Epithelial cell of esophagus (primary cell): ENCODE measurements at regions not wholly inside any gene's neighbourhood (a gene's known extent, or its start where the extent isn't known, plus 50 kb on each side); places are given as distances from the start of the nearest gene placed in this dataset.
"Not testable (repeated sequence)": the region's sequence is repeated elsewhere in the genome, so short reads cannot be mapped to it uniquely, and the experiment has no call there.

ENCODE experiments used
- DNase-seq: peaks from one replicate; pipeline ENCODE4 v3.0.0; 2010; ENCODE audit warnings: low read depth
- H3K4me3 ChIP-seq: 2 replicates; pipeline ENCODE4 v1.5.1; 2011; ENCODE audit warnings: mild to moderate bottlenecking, low read length, control low read depth
- TF ChIP-seq, protein P1 (sequence below): IDR thresholded peaks from 2 replicates; pipeline ENCODE4 v1.5.1; 2011; ENCODE audit warnings: low read depth, mild to moderate bottlenecking, low read length, control low read depth, inconsistent platforms; ENCODE audit not compliant: insufficient read depth; ENCODE audit errors: missing control alignments

DNA sequence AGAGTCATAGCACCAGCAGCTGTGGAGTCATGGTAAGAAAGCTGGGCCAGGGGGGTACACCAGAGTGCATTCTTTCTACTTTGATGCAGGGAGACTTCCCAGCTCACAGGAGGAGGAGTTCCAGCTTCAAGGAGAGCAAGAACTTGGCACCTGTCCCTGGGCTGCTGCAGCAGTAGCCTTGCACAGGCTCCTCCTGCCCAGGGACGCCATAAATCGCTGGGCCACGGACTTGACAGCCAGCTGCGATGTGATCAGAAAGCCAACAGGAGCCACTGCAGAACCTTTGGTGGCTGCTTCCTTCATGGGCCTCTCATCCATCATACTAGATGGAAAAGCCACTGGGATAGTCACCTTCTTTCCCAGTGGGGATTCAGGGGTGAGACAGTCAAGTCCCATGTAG lies 234.7 kb downstream of the NMUR2 start:
- TF ChIP-seq, protein P1, sequence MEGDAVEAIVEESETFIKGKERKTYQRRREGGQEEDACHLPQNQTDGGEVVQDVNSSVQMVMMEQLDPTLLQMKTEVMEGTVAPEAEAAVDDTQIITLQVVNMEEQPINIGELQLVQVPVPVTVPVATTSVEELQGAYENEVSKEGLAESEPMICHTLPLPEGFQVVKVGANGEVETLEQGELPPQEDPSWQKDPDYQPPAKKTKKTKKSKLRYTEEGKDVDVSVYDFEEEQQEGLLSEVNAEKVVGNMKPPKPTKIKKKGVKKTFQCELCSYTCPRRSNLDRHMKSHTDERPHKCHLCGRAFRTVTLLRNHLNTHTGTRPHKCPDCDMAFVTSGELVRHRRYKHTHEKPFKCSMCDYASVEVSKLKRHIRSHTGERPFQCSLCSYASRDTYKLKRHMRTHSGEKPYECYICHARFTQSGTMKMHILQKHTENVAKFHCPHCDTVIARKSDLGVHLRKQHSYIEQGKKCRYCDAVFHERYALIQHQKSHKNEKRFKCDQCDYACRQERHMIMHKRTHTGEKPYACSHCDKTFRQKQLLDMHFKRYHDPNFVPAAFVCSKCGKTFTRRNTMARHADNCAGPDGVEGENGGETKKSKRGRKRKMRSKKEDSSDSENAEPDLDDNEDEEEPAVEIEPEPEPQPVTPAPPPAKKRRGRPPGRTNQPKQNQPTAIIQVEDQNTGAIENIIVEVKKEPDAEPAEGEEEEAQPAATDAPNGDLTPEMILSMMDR: no peak
- DNase-seq: no peak
- H3K4me3 ChIP-seq: no peak overlapping the region

DNA sequence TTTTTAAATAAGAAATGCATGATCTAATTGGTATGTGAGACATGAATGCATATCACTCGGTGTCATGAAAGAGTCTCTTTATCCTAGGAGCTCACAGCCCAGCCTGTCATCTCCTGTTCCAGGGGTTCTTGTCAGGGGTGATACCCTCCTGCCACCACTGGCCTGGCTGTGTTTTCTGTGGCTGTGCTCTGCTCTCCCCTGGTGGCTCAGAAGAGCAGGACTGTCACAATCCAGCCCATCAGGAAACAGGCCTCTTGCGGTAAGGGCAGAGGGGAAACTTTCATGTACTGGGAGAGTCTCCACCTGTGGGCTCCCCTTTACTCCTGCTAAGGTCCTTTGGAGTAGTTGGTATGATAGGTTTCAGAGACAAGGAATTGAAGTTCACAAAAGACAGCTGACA lies 240.2 kb upstream of the GLRA1 start:
- H3K4me3 ChIP-seq: no peak overlapping the region
- TF ChIP-seq, protein P1: peak; percentile 4
- DNase-seq: no peak

DNA sequence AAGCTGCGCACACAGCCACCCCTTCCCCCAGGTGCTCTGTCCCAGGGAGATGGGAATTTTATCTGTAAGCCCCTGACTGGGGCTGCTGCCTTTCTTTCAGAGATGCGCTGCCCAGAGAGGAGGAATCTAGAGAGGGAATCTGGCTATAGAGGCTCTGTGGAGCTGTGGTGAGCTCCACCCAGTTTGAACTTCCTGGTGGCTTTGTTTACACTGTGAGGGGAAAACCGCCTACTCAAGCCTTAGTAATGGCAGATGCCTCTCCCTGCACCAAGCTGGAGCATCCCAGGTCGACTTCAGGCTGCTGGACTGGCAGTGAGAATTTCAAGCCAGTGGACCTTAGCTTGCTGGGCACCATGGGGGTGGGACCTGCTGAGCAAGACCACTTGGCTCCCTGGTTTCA lies 235.2 kb upstream of the GLRA1 start:
- H3K4me3 ChIP-seq: not testable (repeated sequence)
- peak; percentile 3 for DNase-seq

DNA sequence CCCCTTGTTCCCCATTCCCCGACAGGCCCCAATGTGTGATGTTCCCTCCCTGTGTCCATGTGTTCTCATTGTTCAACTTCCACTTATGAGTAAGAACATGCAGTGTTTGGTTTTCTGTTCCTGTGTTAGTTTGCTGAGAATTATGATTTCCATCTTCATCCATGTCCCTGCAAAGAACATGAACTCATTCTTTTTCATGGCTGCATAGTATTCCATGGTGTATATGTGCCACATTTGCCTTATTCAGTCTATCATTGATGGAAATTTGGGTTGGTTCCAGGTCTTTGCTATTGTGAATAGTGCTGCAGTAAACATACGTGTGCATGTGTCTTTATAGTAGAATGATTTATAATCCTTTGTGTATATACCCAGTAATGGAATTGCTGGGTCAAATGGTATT lies 229.8 kb upstream of the GLRA1 start:
- not testable (repeated sequence) for DNase-seq, H3K4me3 ChIP-seq

DNA sequence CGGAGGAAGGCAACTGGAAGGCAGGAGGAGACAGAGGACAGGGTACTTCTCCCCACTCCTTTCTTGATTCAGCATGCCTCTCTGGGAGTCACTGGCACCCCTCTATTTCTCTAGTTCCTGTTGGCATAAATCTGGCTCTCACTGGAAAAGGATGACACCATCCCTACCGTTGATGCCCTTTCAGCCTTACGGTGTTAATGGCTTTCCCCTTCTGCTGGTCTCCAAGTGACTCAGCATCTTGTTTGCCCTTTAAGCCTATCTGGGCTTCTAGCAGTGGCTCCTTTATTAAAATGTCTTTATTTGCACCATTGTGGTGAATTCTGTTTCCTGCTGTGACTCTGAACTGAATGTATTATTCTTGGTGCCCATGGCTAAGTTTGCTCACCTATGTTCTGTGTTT lies 227.3 kb upstream of the GLRA1 start:
- TF ChIP-seq, protein P1: no peak
- no peak for DNase-seq
- H3K4me3 ChIP-seq: no peak overlapping the region

DNA sequence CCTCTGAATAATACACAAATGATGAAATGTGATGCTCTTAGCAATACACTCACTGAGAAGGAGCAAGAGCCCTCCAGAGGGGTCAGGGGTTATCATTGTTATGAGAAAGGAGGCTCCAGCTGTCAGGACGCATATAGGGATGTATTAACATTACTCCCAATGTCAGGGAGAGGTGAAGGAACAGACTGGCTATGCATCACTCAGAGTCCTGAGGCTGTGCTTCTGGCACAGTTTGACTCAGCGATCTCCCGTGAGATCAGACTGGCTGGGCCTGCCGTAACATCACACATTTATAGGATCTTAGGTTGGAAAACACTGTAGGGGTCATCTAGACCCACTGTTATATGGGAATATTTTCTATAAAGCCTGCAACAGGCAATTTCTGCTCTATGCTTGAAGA lies 226.5 kb upstream of the GLRA1 start:
- TF ChIP-seq, protein P1: no peak
- DNase-seq: no peak
- no peak overlapping the region for H3K4me3 ChIP-seq

DNA sequence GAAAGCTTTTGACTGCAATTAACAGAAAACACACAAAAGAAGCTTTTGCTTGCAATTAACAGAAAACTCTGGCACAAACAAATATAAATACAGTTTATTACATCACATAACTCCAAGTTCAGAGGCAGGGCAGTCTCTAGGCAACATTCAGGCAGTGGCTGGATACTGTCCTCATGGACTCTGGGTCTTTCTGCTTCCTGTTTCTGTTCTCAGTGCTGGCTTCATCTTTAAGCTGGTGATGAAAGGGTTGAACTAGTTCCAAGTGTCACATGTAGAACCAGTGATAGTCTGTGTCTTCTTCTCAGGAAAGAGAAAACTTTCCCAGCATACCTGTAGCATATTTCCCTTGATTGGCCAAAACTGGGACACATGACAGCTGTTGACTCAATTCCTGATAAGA lies 222.6 kb upstream of the GLRA1 start:
- no peak overlapping the region for H3K4me3 ChIP-seq
- DNase-seq: no peak
- TF ChIP-seq, protein P1: no peak

DNA sequence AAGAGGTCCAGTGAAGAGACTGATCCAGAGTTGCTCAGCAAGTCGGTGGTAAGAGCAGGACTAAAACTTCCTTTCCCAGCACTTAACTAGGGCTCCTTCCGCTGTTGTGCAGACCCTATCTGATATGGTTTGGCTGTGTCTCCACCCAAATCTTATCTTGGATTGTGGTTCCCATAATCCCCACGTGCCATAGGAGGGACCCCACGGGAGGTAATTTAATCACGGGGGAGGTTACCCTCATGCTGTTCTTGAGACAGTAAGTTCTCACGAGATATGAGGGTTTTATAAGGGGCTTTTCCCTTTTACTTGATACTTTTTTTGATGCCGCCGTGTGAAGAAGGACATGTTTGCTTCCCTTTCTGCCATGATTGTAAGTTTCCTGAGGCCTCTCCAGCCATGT lies 221.9 kb upstream of the GLRA1 start:
- DNase-seq: no peak
- H3K4me3 ChIP-seq: no peak overlapping the region
- TF ChIP-seq, protein P1: no peak
